MM.1S (cell line): ENCODE measurements at regions not wholly inside any gene's neighbourhood (a gene's known extent, or its start where the extent isn't known, plus 50 kb on each side); places are given as distances from the start of the nearest gene placed in this dataset.

Experiments
- CTCF ChIP-seq: fragments of 300-600 bp; sonication (generic); IDR thresholded peaks from 2 replicates; pipeline ENCODE4 v1.5.1; 2016; ENCODE audit warnings: antibody characterized with exemption, low read length, mixed read lengths
- EZH2 ChIP-seq: fragments of 300-600 bp; sonication (generic); optimal IDR thresholded peaks from 2 replicates; pipeline ENCODE3; 2017; ENCODE audit warnings: low read depth, mild to moderate bottlenecking, antibody characterized with exemption, low read length, mixed read lengths

- no peak for TF ChIP-seq CTCF
- no peak for TF ChIP-seq EZH2
Observed at GRCh38 chr1:47644212-47644573, 206.3 kb downstream of the FOXD2 start.
